ENCODE measurements at regions not wholly inside any gene's neighbourhood (a gene's known extent, or its start where the extent isn't known, plus 50 kb on each side); places are given as distances from the start of the nearest gene placed in this dataset.

DNA sequence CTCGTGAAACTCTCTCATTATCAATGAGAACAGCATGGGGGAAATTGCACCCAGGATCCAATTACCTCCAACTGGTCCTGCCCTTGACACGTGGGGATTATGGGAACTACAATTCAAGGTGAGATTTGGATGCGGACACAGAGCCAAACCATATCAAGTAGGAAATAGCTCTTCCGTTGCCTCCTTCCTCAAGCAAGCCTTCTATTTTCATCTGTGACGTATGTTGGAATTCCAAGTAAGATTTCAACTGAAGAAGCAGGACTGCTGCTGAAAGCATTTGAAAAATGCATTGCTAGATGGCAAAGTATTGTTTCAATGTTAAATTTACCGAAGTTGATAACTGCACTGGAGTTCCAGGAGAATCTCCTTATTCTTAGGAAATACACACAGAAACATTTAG, 178.1 kb upstream of the GALNT17 start:
- no peaks in the 10 kb centered on the region for H3K36me3 ChIP-seq (ENCODE audit: control insufficient read depth, low read length)
- H3K27me3 ChIP-seq (ENCODE audit: control insufficient read depth, low read length): no peaks in the 10 kb centered on the region
- no peaks in the 10 kb centered on the region; the same call in 1 of the 2 replicates for H3K9me2 ChIP-seq (replicated peaks; ENCODE audit: control insufficient read depth, low read length)
- H3K4me3 ChIP-seq (ENCODE audit: low read length): no peak overlapping the region
- no peak overlapping the region for H3K4me2 ChIP-seq (ENCODE audit: low read length)
- peaks cover 4% of the 10 kb centered on the region; the same call in 1 of the 2 replicates for H3K9me3 ChIP-seq (ENCODE audit: control insufficient read depth, insufficient read depth, low read length)
- no peaks in the 10 kb centered on the region for H3F3A ChIP-seq (ENCODE audit: control insufficient read depth, insufficient read depth)
- H3K4me1 ChIP-seq (ENCODE audit: control insufficient read depth, low read length): no peaks in the 10 kb centered on the region
- no peaks in the 10 kb centered on the region for H3K79me2 ChIP-seq (ENCODE audit: control insufficient read depth, low read length)
- H3K27ac ChIP-seq (ENCODE audit: low read depth, low read length): no peak overlapping the region
- H4K20me1 ChIP-seq (ENCODE audit: control insufficient read depth, insufficient read depth, low read depth, low read length): no peaks in the 10 kb centered on the region
- no peak for TF ChIP-seq EZH2phosphoT487 (IDR thresholded peaks at IDR 0.05; ENCODE audit: borderline replicate concordance, low read length)
- TF ChIP-seq, protein P1, sequence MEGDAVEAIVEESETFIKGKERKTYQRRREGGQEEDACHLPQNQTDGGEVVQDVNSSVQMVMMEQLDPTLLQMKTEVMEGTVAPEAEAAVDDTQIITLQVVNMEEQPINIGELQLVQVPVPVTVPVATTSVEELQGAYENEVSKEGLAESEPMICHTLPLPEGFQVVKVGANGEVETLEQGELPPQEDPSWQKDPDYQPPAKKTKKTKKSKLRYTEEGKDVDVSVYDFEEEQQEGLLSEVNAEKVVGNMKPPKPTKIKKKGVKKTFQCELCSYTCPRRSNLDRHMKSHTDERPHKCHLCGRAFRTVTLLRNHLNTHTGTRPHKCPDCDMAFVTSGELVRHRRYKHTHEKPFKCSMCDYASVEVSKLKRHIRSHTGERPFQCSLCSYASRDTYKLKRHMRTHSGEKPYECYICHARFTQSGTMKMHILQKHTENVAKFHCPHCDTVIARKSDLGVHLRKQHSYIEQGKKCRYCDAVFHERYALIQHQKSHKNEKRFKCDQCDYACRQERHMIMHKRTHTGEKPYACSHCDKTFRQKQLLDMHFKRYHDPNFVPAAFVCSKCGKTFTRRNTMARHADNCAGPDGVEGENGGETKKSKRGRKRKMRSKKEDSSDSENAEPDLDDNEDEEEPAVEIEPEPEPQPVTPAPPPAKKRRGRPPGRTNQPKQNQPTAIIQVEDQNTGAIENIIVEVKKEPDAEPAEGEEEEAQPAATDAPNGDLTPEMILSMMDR (IDR thresholded peaks at IDR 0.05; ENCODE audit: low read depth, low read length, poor library complexity, severe bottlenecking): no peak

DNA sequence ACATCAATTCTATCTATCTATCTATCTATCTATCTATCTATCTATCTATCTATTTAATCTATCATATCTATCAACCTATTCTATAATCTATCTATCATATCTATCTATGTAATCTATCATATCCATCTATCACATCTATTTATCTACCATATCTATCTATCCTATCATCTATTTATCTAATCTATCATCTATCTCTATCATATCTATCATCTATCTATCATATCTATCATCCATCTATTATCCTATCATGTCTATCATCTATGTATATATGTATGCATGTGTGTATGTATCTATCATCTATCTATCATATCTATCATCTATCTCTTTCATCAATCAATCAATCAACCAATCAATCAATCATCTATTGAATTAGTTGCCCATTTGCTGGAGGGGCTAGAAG, 159.3 kb upstream of the GALNT17 start:
- H3K27ac ChIP-seq (ENCODE audit: low read depth, low read length): no peak overlapping the region
- TF ChIP-seq, protein P1 (IDR thresholded peaks at IDR 0.05; ENCODE audit: low read depth, low read length, poor library complexity, severe bottlenecking): no peak
- no peak for TF ChIP-seq EZH2phosphoT487 (IDR thresholded peaks at IDR 0.05; ENCODE audit: borderline replicate concordance, low read length)
- no peaks in the 10 kb centered on the region for H3K9me2 ChIP-seq (replicated peaks; ENCODE audit: control insufficient read depth, low read length)
- no peaks in the 10 kb centered on the region for H3K9me3 ChIP-seq (ENCODE audit: control insufficient read depth, insufficient read depth, low read length)
- H3K4me2 ChIP-seq (ENCODE audit: low read length): no peak overlapping the region
- no peaks in the 10 kb centered on the region for H3K4me1 ChIP-seq (ENCODE audit: control insufficient read depth, low read length)
- no peaks in the 10 kb centered on the region for H4K20me1 ChIP-seq (ENCODE audit: control insufficient read depth, insufficient read depth, low read depth, low read length)
- no peaks in the 10 kb centered on the region for H3K27me3 ChIP-seq (ENCODE audit: control insufficient read depth, low read length)
- no peaks in the 10 kb centered on the region for H3F3A ChIP-seq (ENCODE audit: control insufficient read depth, insufficient read depth)
- H3K36me3 ChIP-seq (ENCODE audit: control insufficient read depth, low read length): no peaks in the 10 kb centered on the region
- no peaks in the 10 kb centered on the region for H3K79me2 ChIP-seq (ENCODE audit: control insufficient read depth, low read length)
- H3K4me3 ChIP-seq (ENCODE audit: low read length): no peak overlapping the region

DNA sequence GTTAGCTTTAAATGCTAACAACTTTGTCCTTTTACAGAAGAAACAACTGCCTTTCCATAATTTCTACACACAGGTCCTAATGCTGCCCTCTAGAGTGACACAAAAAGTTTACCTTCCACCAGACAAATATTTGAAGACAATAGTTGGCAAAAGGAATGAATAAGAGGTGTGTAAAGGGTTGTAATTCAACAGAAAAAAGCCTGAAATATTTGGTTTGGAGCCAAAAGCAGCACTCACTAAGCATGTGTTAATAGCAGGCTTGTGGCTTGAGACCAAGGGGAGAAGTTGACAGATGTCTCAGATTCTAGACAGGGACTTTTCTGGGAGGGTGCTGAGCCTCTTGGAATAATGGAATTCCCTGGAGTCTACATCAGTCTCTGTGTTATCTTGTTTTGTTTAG, 156.2 kb upstream of the GALNT17 start:
- Histone ChIP-seq H3K27ac (ENCODE audit: low read depth, low read length) (no peak overlapping the region), H3K4me1 (ENCODE audit: control insufficient read depth, low read length) (no peaks in the 10 kb centered on the region), H3K27me3 (ENCODE audit: control insufficient read depth, low read length) (no peaks in the 10 kb centered on the region), H3K9me3 (ENCODE audit: control insufficient read depth, insufficient read depth, low read length) (no peaks in the 10 kb centered on the region), H3K4me3 (ENCODE audit: low read length) (no peak overlapping the region), H3K36me3 (ENCODE audit: control insufficient read depth, low read length) (no peaks in the 10 kb centered on the region), H4K20me1 (ENCODE audit: control insufficient read depth, insufficient read depth, low read depth, low read length) (no peaks in the 10 kb centered on the region), H3K79me2 (ENCODE audit: control insufficient read depth, low read length) (no peaks in the 10 kb centered on the region), H3K9me2 (replicated peaks; ENCODE audit: control insufficient read depth, low read length) (no peaks in the 10 kb centered on the region), H3F3A (ENCODE audit: control insufficient read depth, insufficient read depth) (no peaks in the 10 kb centered on the region), H3K4me2 (ENCODE audit: low read length) (no peak overlapping the region)
- TF ChIP-seq EZH2phosphoT487 (IDR thresholded peaks at IDR 0.05; ENCODE audit: borderline replicate concordance, low read length): no peak
- TF ChIP-seq, protein P1 (IDR thresholded peaks at IDR 0.05; ENCODE audit: low read depth, low read length, poor library complexity, severe bottlenecking): no peak

DNA sequence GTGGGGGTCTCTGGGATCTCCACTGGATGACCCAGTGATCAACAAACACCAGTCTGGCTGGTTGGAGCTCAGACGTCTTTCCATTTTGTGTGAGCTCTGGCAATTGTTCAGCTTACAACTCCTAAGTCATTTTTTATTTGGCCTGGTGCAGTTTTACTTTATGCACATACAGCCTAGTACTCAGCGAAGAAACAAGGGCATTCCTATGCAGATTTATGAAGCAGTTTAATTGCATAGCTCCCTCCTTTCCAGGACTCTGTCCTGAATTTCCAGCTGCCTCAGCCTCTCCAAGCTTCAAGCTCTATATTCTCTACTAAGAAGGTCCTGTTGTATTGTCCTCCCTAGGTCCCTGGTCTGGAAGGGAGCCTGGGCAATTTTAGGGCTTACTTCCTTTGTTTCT, 145.6 kb upstream of the GALNT17 start:
- H3K36me3 ChIP-seq (ENCODE audit: control insufficient read depth, low read length): no peaks in the 10 kb centered on the region
- no peak overlapping the region for H3K27ac ChIP-seq (ENCODE audit: low read depth, low read length)
- H3K4me1 ChIP-seq (ENCODE audit: control insufficient read depth, low read length): no peaks in the 10 kb centered on the region
- H3K79me2 ChIP-seq (ENCODE audit: control insufficient read depth, low read length): no peaks in the 10 kb centered on the region
- no peak overlapping the region for H3K4me2 ChIP-seq (ENCODE audit: low read length)
- TF ChIP-seq, protein P1 (IDR thresholded peaks at IDR 0.05; ENCODE audit: low read depth, low read length, poor library complexity, severe bottlenecking): no peak
- TF ChIP-seq EZH2phosphoT487 (IDR thresholded peaks at IDR 0.05; ENCODE audit: borderline replicate concordance, low read length): no peak
- H3K27me3 ChIP-seq (ENCODE audit: control insufficient read depth, low read length): no peaks in the 10 kb centered on the region
- H3F3A ChIP-seq (ENCODE audit: control insufficient read depth, insufficient read depth): no peaks in the 10 kb centered on the region
- H3K9me2 ChIP-seq (replicated peaks; ENCODE audit: control insufficient read depth, low read length): no peaks in the 10 kb centered on the region
- no peaks in the 10 kb centered on the region for H4K20me1 ChIP-seq (ENCODE audit: control insufficient read depth, insufficient read depth, low read depth, low read length)
- H3K9me3 ChIP-seq (ENCODE audit: control insufficient read depth, insufficient read depth, low read length): no peaks in the 10 kb centered on the region
- no peak overlapping the region for H3K4me3 ChIP-seq (ENCODE audit: low read length)
